ENCODE measurements at regions not wholly inside any gene's neighbourhood (a gene's known extent, or its start where the extent isn't known, plus 50 kb on each side); places are given as distances from the start of the nearest gene placed in this dataset.

DNA sequence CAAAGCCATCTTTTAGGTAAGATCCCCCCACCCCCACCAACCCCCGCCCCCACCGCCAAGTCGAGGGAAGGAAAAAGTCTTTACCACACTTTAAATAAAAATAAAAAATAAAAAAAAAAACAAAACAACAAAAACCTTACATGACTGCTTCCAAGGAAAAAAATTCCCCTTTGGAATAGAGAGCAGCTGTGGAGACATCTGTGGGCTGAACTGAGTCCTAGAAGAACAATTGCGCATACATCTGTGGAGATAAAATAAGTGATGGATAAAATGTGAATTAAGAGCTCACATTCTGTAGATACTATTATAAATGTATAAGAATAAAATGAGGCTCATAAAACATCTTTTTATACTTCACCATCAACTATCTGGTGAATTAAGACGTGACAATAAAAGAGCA, 601.7 kb upstream of the AGTR1 start:
- DNase-seq (ENCODE audit: low read depth, low spot score), result no peak
- in situ Hi-C loops (cut with HindIII; ENCODE audit: low pct_unique_long_range_greater_than_20kb, low sequenced_read_pairs), result no loop called here

DNA sequence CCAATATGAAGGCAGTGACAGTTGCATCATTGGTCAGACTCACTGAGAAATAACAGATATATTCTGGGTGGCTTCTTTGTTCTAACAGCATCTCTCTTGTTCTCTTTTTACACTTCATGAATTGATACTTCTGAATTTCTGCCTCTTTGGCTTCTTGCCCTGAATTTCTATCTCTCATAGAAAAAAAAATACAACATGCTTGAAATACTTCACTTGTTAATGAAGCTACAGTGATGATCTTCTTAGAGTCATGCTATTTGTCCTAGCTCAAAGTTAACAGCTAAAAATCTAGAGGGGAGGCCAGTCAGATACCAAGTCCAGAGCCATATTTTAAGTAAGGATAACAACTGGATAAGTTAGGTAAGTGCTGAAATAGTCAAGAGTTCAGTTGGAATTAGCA, 597.2 kb upstream of the AGTR1 start:
- no peak for DNase-seq (ENCODE audit: low read depth, low spot score)
- in situ Hi-C loops (cut with HindIII; ENCODE audit: low pct_unique_long_range_greater_than_20kb, low sequenced_read_pairs), result no loop called here

DNA sequence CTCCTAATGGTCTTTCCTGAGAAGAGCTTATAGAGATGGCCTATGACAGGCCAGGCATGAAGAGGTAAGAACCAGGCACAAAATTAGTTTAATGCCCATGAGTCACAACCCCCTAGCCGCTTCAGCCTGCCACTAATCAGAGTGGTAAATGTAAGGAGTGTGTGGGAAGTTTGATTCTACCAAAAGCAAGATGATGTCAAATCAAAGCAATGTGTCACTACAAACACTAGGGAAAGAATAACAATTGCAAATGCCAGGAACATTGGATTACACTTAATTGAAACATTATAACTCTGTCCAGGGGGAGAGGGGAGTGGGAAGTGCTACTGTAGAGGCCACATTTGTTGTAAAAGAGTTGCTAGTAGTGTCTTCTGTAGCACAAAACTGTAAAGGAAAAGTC, 596.6 kb upstream of the AGTR1 start:
- no peak for DNase-seq (ENCODE audit: low read depth, low spot score)
- in situ Hi-C loops (cut with HindIII; ENCODE audit: low pct_unique_long_range_greater_than_20kb, low sequenced_read_pairs), result no loop called here

DNA sequence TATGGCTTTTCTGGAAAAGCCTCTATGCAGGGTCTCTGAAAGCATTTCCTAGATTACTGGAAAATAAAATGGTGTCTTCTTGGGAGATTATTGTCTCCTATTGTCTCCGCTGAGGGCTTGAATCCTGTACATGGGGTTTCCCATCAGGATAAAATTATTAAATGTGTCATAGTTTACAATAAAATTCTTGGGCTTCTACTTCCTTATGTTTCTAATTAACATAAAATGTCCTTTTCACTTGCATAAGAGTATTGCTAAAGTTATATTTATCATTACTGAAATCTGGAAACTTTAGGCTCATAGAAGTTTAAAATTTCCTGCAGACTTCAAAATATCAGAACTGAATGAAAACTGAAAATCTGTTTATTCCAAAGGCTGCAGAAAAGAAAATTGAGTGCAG, 595.5 kb upstream of the AGTR1 start:
- DNase-seq (ENCODE audit: low read depth, low spot score), result no peak
- in situ Hi-C loops (cut with HindIII; ENCODE audit: low pct_unique_long_range_greater_than_20kb, low sequenced_read_pairs), result no loop called here

DNA sequence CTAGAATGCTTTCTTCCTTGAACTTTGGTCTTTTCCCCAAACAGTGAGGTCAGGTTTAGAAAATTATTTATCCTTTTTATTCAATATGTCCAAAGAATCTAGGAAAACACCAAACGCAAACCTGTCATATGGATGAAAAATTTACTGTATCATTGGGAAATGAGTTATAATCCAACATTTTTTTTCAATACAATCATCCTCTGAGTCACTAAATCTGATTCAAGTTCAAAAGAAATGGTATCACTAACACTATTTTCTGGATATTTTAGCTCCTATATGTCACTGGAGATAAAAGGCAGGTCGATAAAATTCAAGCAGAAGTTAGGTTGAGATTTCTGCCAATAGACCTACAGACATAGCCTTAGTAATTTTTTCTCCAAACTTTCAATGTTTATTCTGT, 591.6 kb upstream of the AGTR1 start:
- no peak for DNase-seq (ENCODE audit: low read depth, low spot score)
- in situ Hi-C loops (cut with HindIII; ENCODE audit: low pct_unique_long_range_greater_than_20kb, low sequenced_read_pairs), result no loop called here

DNA sequence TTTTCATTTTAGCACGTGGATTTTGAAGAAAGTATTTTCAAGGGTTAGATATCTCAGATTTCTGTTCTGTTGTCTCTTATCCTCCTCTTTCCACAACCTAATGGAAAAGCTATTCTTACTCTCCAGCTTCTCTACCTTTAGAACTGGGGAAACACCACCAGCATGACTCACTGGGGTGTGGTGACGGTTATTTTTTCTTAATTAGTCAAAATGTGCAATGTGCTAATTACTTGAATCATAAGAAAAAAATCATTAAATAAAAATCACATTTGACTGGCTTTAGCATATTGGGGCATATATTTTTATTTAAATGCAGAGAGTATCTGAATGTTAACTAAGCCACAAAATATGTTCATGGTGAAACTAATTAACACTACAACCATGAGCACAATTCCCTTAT, 570.7 kb upstream of the AGTR1 start:
- in situ Hi-C loops (cut with HindIII; ENCODE audit: low pct_unique_long_range_greater_than_20kb, low sequenced_read_pairs), result no loop called here
- no peak for DNase-seq (ENCODE audit: low read depth, low spot score)

DNA sequence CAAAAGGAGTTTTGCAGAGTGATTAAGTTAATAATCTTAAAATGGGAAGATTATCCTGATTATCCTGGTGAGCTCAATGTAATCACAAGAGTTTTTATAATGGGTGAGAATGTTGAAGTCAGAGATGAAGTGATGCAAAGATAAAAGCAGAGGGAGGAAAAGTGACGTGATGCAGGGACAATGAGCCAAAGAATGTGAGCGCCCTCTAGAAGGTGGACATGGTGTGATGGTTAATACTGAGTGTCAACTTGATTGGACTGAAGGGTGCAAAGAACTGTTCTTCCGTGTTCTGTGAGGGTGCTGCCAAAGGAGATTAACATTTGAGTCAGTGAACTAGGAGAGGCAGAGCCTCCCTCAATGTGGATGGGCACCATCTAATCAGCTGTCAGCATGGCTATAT, 569.6 kb upstream of the AGTR1 start:
- in situ Hi-C loops (cut with HindIII; ENCODE audit: low pct_unique_long_range_greater_than_20kb, low sequenced_read_pairs), result no loop called here
- peak; percentile 61 for DNase-seq (ENCODE audit: low read depth, low spot score)

DNA sequence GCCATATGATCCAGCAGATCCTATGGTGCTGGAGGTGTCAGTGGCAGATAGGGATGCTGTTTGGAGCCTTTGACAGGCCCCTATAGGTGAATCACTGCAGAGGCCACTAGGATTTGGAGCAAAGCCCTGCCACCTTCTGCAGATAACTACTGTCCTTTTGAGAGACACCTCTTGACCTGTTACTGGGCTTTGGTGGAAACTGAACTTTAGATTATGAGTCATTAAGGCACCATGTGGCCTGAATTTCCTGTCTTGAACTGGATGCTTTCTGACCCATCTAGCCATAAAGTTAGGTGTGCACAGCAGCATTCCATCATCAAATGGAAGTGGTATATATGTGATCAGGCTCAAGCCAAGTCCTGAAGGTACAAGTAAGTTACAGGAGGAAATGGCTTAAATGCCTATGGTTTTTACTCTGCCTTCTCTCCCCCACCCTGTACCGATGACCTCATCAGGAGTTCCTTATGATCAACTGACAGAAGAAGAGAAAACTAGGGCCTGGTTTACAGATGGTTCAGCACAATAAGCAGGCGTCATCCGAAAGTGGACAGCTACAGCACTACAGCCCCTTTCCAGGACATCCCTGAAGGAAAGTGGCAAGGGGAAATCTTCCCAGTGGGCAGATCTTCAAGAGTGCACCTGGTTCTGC, 565.6 kb upstream of the AGTR1 start:
- in situ Hi-C loops (cut with HindIII; ENCODE audit: low pct_unique_long_range_greater_than_20kb, low sequenced_read_pairs), result no loop called here
- no peak for DNase-seq (ENCODE audit: low read depth, low spot score)

DNA sequence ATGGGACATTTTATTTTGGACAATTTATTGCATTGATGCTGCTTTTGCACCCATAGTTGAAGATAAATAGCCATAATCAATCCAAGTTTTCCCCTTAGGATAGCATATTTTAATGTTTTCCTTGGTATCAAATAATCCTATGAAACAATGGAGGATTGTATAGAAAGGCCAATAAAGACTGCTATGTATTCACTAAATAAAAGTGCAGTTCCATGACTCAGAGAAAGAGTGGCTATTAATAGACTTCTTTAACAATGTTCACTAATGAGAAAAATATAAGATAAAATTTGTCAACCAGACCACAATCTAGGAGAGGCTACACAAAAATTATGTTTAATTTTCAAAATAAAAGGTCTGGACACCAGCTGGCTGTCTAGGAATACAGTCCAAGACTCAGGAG, 560.9 kb upstream of the AGTR1 start:
- in situ Hi-C loops (cut with HindIII; ENCODE audit: low pct_unique_long_range_greater_than_20kb, low sequenced_read_pairs), result no loop called here
- peak; percentile 23 for DNase-seq (ENCODE audit: low read depth, low spot score)

DNA sequence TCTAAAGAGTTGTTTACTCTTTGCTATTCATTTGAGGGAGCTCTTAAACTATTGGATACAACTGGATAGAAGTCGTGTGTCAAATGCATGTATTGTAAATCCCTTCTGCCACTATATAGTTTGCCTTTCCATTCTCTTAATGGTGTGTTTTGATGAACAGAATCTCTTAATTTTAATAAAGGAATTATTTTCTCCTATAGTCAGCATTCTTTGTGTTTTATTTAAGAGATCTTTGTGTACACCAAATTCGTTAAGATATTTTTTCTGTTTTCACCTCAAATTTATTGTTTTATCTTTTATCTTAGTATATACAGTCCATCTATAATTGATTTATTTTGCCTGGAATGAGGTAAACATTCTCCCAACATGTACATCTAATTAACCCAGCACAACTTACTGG, 551.5 kb upstream of the AGTR1 start:
- in situ Hi-C loops (cut with HindIII; ENCODE audit: low pct_unique_long_range_greater_than_20kb, low sequenced_read_pairs), result no loop called here
- no peak for DNase-seq (ENCODE audit: low read depth, low spot score)

DNA sequence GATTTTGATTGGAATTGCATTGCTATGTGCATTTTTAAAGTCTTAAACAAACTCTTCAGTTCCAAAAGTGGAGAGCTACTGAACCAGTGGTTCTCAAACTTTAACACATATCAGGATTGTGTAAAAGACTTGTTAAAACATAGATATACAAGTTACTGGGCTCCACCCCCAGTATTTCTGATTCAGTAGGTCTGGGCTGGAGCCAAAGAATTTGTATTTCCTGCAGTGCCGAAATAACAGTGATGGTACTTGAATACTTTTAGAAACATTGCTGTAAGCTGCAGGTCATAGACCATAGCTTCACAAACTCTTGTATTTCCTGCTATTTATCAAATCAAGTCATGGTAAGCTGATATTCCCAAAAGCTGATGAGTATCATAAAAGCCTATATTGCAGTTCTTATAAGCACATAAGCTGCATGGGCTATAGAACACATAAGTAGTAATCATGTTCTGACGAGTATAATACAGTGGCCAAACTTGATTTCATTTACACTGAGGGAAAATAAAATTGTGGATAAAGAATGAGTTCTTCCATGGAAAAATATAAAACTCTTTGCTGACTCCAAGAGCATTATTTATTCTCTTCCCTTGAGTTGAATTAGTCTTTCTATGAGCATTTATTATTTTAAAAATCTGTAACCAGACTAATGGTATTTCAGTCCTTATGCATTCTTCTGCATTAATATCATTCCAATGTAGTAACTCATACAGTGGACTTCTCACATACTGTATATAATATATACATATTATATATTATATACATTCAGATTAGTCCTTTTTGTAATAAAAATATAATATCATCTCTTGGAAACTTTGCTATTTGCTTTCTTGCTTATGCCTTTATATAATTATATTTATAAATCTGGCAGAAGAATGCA, 550.5 kb upstream of the AGTR1 start:
- DNase-seq (ENCODE audit: low read depth, low spot score), result no peak
- in situ Hi-C loops (cut with HindIII; ENCODE audit: low pct_unique_long_range_greater_than_20kb, low sequenced_read_pairs), result no loop called here

DNA sequence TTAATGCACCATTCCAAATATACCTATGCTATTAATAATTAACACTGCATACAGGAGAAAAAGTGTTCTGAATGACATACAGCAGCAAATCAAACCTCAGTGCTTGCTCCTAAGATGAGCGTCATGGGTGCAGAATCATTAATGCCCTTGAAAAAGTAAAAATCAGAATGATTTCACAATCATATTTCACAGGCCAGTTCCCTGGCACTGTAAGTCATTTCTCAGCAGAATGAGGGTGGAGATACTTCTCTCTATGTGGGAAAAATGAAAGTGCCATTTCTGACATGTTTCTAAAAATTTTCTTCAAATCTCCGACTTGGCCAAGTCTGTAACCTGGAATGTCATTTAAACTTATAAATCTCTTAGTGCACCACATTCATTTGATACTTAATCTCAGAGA, 549.8 kb upstream of the AGTR1 start:
- in situ Hi-C loops (cut with HindIII; ENCODE audit: low pct_unique_long_range_greater_than_20kb, low sequenced_read_pairs), result no loop called here
- DNase-seq (ENCODE audit: low read depth, low spot score), result no peak

DNA sequence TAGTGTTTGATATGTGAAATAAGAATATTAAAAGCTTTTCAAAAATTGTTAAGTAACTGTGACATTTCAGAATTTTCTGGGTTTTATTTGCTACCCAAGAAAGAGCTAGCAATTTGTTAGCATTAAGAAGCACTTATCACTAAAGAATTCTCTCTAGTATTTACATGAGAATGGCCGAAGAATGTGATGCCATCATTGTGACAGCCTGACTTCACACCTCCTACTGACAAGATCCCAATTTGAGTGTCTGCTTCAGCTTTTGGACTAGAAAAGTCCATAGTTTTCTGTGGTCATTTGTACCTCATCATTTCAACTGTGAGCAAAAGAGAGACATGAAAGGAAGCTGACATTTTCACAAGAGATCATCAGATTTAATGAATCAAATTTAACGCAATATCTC, 548.1 kb upstream of the AGTR1 start:
- DNase-seq (ENCODE audit: low read depth, low spot score), result no peak
- in situ Hi-C loops (cut with HindIII; ENCODE audit: low pct_unique_long_range_greater_than_20kb, low sequenced_read_pairs), result no loop called here

DNA sequence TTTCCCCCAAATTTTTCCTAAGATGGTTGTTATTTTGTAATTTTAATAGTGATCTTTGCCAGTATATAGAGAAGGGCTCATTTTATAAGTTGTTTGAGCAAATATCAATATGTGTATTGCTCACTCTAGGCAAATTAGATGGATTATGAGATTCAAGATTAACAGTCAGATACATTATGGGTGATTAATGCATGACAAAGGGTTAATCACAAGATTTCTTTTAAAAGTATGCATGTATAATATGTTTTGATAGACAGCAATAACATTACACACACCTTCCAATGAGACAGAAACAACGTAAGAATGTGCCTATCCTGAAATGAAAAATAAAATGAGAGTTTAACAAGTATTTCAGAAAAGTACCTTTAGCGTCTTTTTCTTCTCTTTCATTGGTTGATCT, 547.6 kb upstream of the AGTR1 start:
- in situ Hi-C loops (cut with HindIII; ENCODE audit: low pct_unique_long_range_greater_than_20kb, low sequenced_read_pairs), result no loop called here

DNA sequence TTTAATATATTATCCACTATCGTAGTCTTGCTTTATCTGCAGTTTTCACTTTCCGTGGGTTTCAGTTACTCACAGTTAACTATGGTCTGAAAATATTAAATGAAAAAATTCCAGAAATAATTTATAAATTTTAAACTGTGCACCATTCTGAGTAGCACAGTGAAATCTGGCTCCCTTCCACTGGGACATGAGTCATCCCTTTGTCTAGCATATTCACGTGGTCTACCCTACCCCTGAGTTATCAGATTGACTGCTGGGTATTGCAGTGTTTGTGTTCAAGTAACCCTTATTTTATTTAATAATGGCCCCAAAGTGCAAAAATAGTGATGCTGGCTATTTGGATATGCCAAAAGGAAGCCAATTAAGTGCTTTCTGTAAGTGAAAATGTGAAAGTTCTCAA, 539.5 kb upstream of the AGTR1 start:
- in situ Hi-C loops (cut with HindIII; ENCODE audit: low pct_unique_long_range_greater_than_20kb, low sequenced_read_pairs), result no loop called here

More for the DNA sequence above, 547.6 kb upstream of the AGTR1 start:
- no peak for DNase-seq (ENCODE audit: low read depth, low spot score)

DNA sequence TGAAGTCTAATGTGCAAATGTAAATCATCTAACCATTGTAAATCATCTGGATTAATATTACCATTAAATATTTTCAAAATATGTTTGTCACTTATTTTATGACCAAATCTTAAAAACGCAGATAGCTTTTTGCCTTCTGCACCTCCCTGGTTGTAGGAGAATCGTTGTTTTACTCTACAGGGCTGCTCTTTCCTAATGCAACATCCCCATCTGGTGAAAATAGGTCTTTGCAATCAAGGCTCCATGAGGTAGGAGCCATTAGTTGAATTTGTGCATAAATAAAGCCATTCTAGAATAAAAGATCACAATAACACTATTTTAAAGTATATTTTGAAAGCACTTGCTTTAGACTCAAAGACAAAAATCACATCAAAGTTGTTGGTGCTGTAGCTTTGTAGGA, 535.6 kb upstream of the AGTR1 start:
- in situ Hi-C loops (cut with HindIII; ENCODE audit: low pct_unique_long_range_greater_than_20kb, low sequenced_read_pairs), result no loop called here

More for the DNA sequence above, 539.5 kb upstream of the AGTR1 start:
- DNase-seq (ENCODE audit: low read depth, low spot score), result peak; percentile 23

DNA sequence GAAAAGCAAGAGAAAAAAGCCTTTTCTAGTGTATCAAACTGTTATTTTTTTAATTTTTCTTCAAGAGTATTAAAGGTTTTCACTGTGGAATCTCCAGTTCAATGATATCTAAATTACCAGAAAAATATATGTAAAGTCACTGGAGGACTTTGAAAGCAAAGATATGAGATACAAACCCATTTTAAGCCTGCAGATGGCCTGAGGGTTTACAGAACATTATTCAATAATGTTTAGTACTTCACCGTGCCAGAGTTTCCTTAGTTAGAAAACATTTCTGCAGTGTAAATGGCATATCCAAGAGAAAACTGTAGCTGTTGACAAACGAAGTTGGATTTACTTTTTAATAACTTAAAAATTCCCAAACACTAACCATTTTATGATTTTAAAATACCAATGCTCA, 529.4 kb upstream of the AGTR1 start:
- in situ Hi-C loops (cut with HindIII; ENCODE audit: low pct_unique_long_range_greater_than_20kb, low sequenced_read_pairs), result no loop called here
- no peak for DNase-seq (ENCODE audit: low read depth, low spot score)

More for the DNA sequence above, 535.6 kb upstream of the AGTR1 start:
- DNase-seq (ENCODE audit: low read depth, low spot score), result peak; percentile 47

DNA sequence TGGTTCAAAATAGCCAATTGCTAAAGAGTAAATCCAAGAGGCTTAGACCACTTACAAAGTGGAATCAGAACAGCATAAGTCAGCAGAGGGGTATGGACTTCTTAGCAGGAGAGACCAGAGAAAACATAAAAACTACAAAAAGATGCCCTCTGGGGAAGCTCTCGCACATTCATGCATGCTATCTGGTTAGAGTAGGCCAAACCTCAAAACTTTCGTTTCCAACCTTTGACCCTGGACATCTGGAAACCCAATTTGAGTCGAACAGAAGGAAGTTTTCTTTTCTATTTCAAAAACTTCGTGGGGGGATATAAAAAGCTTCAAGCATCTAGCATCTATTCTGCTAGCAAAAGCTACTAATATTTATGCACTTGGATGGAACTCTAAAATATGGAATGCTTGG, 523.9 kb upstream of the AGTR1 start:
- no peak for DNase-seq (ENCODE audit: low read depth, low spot score)

DNA sequence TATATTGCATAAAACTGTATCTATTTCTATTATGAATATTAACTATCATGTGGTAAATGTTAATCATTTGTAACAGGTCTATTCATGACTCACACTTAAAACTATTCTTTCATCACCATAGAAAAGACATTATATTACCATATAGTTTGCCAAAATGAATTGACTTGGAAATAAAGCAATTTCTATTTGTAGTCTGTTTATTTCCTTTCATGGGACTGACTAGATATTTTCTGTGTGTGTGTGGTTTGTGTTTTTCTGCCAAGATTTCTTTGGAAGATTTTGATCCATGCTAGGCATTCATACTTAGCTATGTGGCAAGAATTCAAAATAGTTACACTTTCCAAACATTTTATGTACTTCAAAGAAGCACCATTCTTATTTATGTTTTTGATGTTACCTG, 522.5 kb upstream of the AGTR1 start:
- DNase-seq (ENCODE audit: low read depth, low spot score), result peak; percentile 47
- in situ Hi-C loops (cut with HindIII; ENCODE audit: low pct_unique_long_range_greater_than_20kb, low sequenced_read_pairs), result no loop called here

More for the DNA sequence above, 523.9 kb upstream of the AGTR1 start:
- in situ Hi-C loops (cut with HindIII; ENCODE audit: low pct_unique_long_range_greater_than_20kb, low sequenced_read_pairs), result no loop called here
